ENCODE measurements at regions not wholly inside any gene's neighbourhood (a gene's known extent, or its start where the extent isn't known, plus 50 kb on each side); places are given as distances from the start of the nearest gene placed in this dataset.

- no peak for TF ChIP-seq CTCF (IDR thresholded peaks at IDR 0.05)
- TF ChIP-seq POLR2A (IDR thresholded peaks at IDR 0.05) = no peak
Observed at GRCh38 chr12:110998971-110999370, 78.6 kb upstream of the MYL2 start.

All from breast epithelium (tissue), 3 donors.